ENCODE measurements at regions not wholly inside any gene's neighbourhood (a gene's known extent, or its start where the extent isn't known, plus 50 kb on each side); places are given as distances from the start of the nearest gene placed in this dataset.

DNA sequence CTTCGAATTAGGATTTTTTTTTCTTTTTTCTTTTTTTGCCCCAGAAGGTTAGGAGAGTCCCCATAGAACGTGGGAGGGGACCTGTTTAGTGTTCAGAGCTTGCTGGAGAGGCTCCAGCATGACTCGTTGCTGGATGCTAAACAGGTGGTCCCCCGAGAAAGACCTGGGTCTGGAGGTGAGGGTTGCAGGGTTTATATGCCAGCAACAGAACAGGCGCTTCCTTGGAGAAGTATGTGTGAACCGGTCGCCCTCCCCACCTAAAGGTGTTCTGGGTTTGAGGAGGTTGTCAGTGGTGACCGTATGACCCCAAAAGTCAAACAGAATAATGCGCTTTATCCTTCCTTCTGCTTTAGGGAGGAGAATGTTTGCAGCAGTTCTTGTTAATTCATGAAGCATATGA is 52.1 kb upstream of the SHOX start:
- H3K4me1 Mint-ChIP-seq, result no peaks in the 10 kb centered on the region
- Histone ChIP-seq H3K36me3 (ENCODE audit: control insufficient read depth, insufficient read depth, low read length) (no peaks in the 10 kb centered on the region), H3K4me3 (ENCODE audit: low read length) (no peak overlapping the region), H3K27me3 (ENCODE audit: control insufficient read depth, insufficient read depth, low read length, poor library complexity, severe bottlenecking) (no peaks in the 10 kb centered on the region), H3K27ac (ENCODE audit: low read depth, low read length) (no peak overlapping the region), H3K9ac (ENCODE audit: extremely low read depth, low read length, poor library complexity, severe bottlenecking) (no peak overlapping the region), H3K4me1 (ENCODE audit: control insufficient read depth, insufficient read depth, low read length) (no peaks in the 10 kb centered on the region), H3K9me3 (ENCODE audit: control insufficient read depth, low read length) (peaks cover 4% of the 10 kb centered on the region)
- no peak overlapping the region for H3K27ac Mint-ChIP-seq
- H3K4me3 Mint-ChIP-seq, result no peak overlapping the region
- TF ChIP-seq, protein P1, sequence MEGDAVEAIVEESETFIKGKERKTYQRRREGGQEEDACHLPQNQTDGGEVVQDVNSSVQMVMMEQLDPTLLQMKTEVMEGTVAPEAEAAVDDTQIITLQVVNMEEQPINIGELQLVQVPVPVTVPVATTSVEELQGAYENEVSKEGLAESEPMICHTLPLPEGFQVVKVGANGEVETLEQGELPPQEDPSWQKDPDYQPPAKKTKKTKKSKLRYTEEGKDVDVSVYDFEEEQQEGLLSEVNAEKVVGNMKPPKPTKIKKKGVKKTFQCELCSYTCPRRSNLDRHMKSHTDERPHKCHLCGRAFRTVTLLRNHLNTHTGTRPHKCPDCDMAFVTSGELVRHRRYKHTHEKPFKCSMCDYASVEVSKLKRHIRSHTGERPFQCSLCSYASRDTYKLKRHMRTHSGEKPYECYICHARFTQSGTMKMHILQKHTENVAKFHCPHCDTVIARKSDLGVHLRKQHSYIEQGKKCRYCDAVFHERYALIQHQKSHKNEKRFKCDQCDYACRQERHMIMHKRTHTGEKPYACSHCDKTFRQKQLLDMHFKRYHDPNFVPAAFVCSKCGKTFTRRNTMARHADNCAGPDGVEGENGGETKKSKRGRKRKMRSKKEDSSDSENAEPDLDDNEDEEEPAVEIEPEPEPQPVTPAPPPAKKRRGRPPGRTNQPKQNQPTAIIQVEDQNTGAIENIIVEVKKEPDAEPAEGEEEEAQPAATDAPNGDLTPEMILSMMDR (conservative IDR thresholded peaks at IDR 0.05), result no peak
- WGBS, 2 experiments (ENCODE audit: insufficient coverage in 1 of 2, insufficient read length in 1 of 2), result 53 to 68% methylated on average over 6 to 9 of the region's 9 CpGs
- no peaks in the 10 kb centered on the region for H3K9me3 Mint-ChIP-seq
- H3K27me3 Mint-ChIP-seq (ENCODE audit: insufficient read depth), result peaks cover 33% of the 10 kb centered on the region
- H3K36me3 Mint-ChIP-seq (ENCODE audit: low read depth), result no peaks in the 10 kb centered on the region
- DNase-seq, result peak; percentile 11

DNA sequence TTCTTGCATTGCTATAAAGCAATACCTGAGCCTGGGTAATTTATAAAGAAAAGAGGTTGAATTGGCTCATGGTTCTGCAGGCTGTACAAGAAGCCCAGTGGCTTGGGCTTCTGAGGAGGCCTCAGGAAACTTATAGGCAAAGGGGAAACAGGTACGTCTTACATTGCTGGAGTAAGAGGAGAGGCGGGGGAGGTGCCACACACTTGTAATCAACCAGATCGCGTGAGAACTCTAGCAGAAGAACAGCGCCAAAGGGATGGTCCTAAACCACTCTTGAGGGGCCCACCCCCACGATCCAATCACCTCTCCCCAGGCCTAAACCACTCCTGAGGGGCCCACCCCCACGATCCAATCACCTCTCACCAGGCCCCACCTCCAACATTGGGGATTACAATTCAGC is 50.6 kb upstream of the SHOX start:
- H3K27ac Mint-ChIP-seq, result no peak overlapping the region
- Histone ChIP-seq H3K36me3 (ENCODE audit: control insufficient read depth, insufficient read depth, low read length) (no peaks in the 10 kb centered on the region), H3K9ac (ENCODE audit: extremely low read depth, low read length, poor library complexity, severe bottlenecking) (no peak overlapping the region), H3K4me3 (ENCODE audit: low read length) (no peak overlapping the region), H3K27me3 (ENCODE audit: control insufficient read depth, insufficient read depth, low read length, poor library complexity, severe bottlenecking) (peaks cover 13% of the 10 kb centered on the region), H3K9me3 (ENCODE audit: control insufficient read depth, low read length) (peaks cover 4% of the 10 kb centered on the region), H3K27ac (ENCODE audit: low read depth, low read length) (no peak overlapping the region), H3K4me1 (ENCODE audit: control insufficient read depth, insufficient read depth, low read length) (no peaks in the 10 kb centered on the region)
- no peak for DNase-seq
- peaks cover 38% of the 10 kb centered on the region for H3K27me3 Mint-ChIP-seq (ENCODE audit: insufficient read depth)
- no peaks in the 10 kb centered on the region for H3K36me3 Mint-ChIP-seq (ENCODE audit: low read depth)
- 42 to 43% methylated on average over 1 to 6 of the region's 7 CpGs for WGBS, 2 experiments (ENCODE audit: insufficient coverage in 1 of 2, insufficient read length in 1 of 2)
- no peaks in the 10 kb centered on the region for H3K9me3 Mint-ChIP-seq
- TF ChIP-seq, protein P1 (conservative IDR thresholded peaks at IDR 0.05), result no peak
- no peak overlapping the region for H3K4me3 Mint-ChIP-seq
- H3K4me1 Mint-ChIP-seq, result no peaks in the 10 kb centered on the region

Data from endodermal cell (in vitro differentiated cells).